CD4-positive, alpha-beta T cell (primary cell): ENCODE measurements at regions not wholly inside any gene's neighbourhood (a gene's known extent, or its start where the extent isn't known, plus 50 kb on each side); places are given as distances from the start of the nearest gene placed in this dataset.

ENCODE experiments used
- ATAC-seq: fragments of 200-7000 bp; cut with Tn5 transposase; one replicate; pipeline ENCODE4 v1.10.0; 2022; ENCODE audit warnings: mild to moderate bottlenecking; ENCODE audit not compliant: poor library complexity
- CTCF ChIA-PET: fragments of 350-600 bp; sonication (Branson Sonifier 250); formaldehyde crosslinking; loops from one replicate; lab custom pipeline; 2021; ENCODE audit warnings: antibody characterized with exemption, inconsistent platforms; lab: Charles Lee
- POLR2A ChIA-PET: fragments of 350-600 bp; sonication (Branson Sonifier 250); formaldehyde crosslinking; loops from one replicate; lab custom pipeline; 2021; ENCODE audit warnings: antibody characterized with exemption, inconsistent platforms; lab: Charles Lee
- DNase-seq, 14 experiments: peaks; one replicate each; pipeline ENCODE4 v3.0.0-alpha.2; 2013 to 2020; ENCODE audit warnings: mixed read lengths in 2 of 14
- H3K27ac ChIP-seq, 2 donors: one replicate each; pipeline versions ENCODE4 v1.5.1 to v1.7.0; 2013; ENCODE audit warnings: low read length in 2 of 2, low read depth in 1 of 2, mild to moderate bottlenecking in 1 of 2
- H3K27me3 ChIP-seq, 2 experiments: 1 replicate in 1 of 2; 2 replicates in 1 of 2; pipeline versions ENCODE4 v1.6.1 to v1.7.0; 2013; ENCODE audit warnings: low read length in 2 of 2, control low read depth in 1 of 2, mild to moderate bottlenecking in 1 of 2, moderate library complexity in 1 of 2; ENCODE audit not compliant: insufficient read depth in 2 of 2, control insufficient read depth in 1 of 2
- H3K36me3 ChIP-seq: one replicate; pipeline ENCODE4 v1.6.1; 2013; ENCODE audit warnings: low read length, control low read depth; ENCODE audit not compliant: insufficient read depth
- H3K4me1 ChIP-seq: one replicate; pipeline ENCODE4 v1.6.1; 2013; ENCODE audit warnings: low read length, control low read depth; ENCODE audit not compliant: insufficient read depth
- H3K4me3 ChIP-seq: one replicate; pipeline ENCODE4 v1.5.1; 2013; ENCODE audit warnings: mild to moderate bottlenecking, low read length, moderate library complexity
- H3K9me3 ChIP-seq, 2 experiments: 1 replicate in 1 of 2; 2 replicates in 1 of 2; pipeline versions ENCODE4 v1.6.1 to v1.7.0; 2013; ENCODE audit warnings: low read length in 2 of 2, mild to moderate bottlenecking in 2 of 2, control low read depth in 1 of 2, moderate library complexity in 1 of 2; ENCODE audit not compliant: control insufficient read depth in 1 of 2, insufficient read depth in 1 of 2
- H3K27ac Mint-ChIP-seq: one replicate; pipeline ENCODE4 v1.8.0; 2020; ENCODE audit warnings: mixed read lengths
- H3K27me3 Mint-ChIP-seq: one replicate; pipeline ENCODE4 v1.8.0; 2021; ENCODE audit warnings: mixed read lengths
- H3K36me3 Mint-ChIP-seq: one replicate; pipeline ENCODE4 v1.8.0; 2021; ENCODE audit warnings: low read depth, mixed read lengths
- H3K4me1 Mint-ChIP-seq: one replicate; pipeline ENCODE4 v1.8.0; 2021; ENCODE audit warnings: low read depth, mixed read lengths
- H3K4me3 Mint-ChIP-seq: one replicate; pipeline ENCODE4 v1.8.0; 2020; ENCODE audit warnings: mild to moderate bottlenecking, mixed read lengths
- H3K9me3 Mint-ChIP-seq: one replicate; pipeline ENCODE4 v1.8.0; 2020; ENCODE audit warnings: mixed read lengths
- CTCF ChIP-seq: fragments of 200-600 bp; IDR thresholded peaks from one replicate; pipeline ENCODE4 v1.8.0; 2022; ENCODE audit warnings: antibody characterized with exemption, mild to moderate bottlenecking
- intact Hi-C, 2 experiments: fragments of 100-400 bp; cut with DNase I in 1 of 2; cut with micrococcal nuclease in 1 of 2; formaldehyde crosslinking; loops; one replicate each; pipeline versions ENCODE4 v1.15.1 to v1.9.0; 2023 to 2025; cut with DNase I, micrococcal nuclease

- no peaks in the 10 kb centered on the region for H3K27me3 ChIP-seq
- H3K27me3 Mint-ChIP-seq, result no peaks in the 10 kb centered on the region
- ChIA-PET POLR2A (no interaction called here), CTCF (no interaction called here)
- no peaks in the 10 kb centered on the region for H3K4me1 Mint-ChIP-seq
- H3K27ac ChIP-seq, result no peak overlapping the region
- ATAC-seq, result no peak
- no peak overlapping the region for H3K4me3 Mint-ChIP-seq
- TF ChIP-seq CTCF, result no peak
- no peaks in the 10 kb centered on the region for H3K36me3 ChIP-seq
- DNase-seq, result no peak
- peaks cover 3% of the 10 kb centered on the region for H3K9me3 Mint-ChIP-seq
- no peak overlapping the region for H3K27ac Mint-ChIP-seq
- no peak overlapping the region for H3K4me3 ChIP-seq
- H3K9me3 ChIP-seq, result no peaks in the 10 kb centered on the region
- intact Hi-C loops, result no loop called here
- H3K36me3 Mint-ChIP-seq, result no peaks in the 10 kb centered on the region
- no peaks in the 10 kb centered on the region for H3K4me1 ChIP-seq
Observed at GRCh38 chr5:167447466-167448375, 843.7 kb upstream of the WWC1 start.

DNA sequence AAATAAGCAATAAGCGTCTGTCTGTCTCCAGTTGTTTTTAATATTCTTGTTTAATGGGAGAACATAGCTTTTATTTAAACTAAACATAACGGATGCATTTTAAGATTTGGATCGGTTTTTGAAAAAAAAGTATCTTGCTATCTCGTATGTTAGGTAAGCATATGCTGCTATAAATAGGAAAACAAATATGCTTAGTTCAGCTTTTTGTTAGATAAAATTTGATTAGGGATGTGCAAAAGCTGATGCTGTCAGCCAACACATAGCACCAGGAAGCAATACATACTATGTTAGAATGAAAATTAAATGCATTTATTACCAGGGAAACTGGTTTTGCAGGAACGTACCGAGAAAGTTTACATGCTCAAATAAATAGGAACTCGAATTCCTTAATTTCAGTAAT lies 843.1 kb upstream of the WWC1 start:
- Histone ChIP-seq H3K27ac (no peak overlapping the region), H3K4me3 (no peak overlapping the region), H3K4me1 (no peaks in the 10 kb centered on the region), H3K36me3 (no peaks in the 10 kb centered on the region), H3K27me3 (no peaks in the 10 kb centered on the region), H3K9me3 (no peaks in the 10 kb centered on the region)
- CTCF ChIA-PET, result no interaction called here
- no peaks in the 10 kb centered on the region for H3K36me3 Mint-ChIP-seq
- H3K9me3 Mint-ChIP-seq, result peaks cover 5% of the 10 kb centered on the region
- H3K27me3 Mint-ChIP-seq, result no peaks in the 10 kb centered on the region
- intact Hi-C loops, result no loop called here
- no peak for DNase-seq
- H3K27ac Mint-ChIP-seq, result no peak overlapping the region
- no peak for TF ChIP-seq CTCF
- no peak overlapping the region for H3K4me3 Mint-ChIP-seq
- ATAC-seq, result no peak
- H3K4me1 Mint-ChIP-seq, result no peaks in the 10 kb centered on the region
- POLR2A ChIA-PET, result no interaction called here

DNA sequence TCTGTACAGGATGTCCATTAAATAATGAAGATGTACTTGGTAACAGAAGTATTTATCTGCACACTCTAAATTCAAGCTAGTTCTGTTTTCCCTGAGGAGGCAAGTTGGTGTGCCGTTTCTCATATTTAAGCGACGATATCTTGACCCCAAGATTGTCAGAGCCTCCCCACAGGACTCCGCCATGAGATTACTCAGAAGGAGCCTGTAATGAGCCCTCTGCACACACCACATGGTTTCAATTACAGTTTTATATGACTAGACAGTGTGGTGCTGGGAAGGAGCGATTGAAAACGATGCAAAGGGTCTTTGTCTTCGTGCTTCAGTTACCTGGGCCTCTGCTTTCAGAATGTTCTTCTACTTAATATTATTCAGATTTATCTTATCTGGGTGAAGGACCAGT lies 840.4 kb upstream of the WWC1 start:
- ATAC-seq (no peak), DNase-seq (no peak)
- H3K27me3 ChIP-seq, result no peaks in the 10 kb centered on the region
- H3K4me1 ChIP-seq, result no peaks in the 10 kb centered on the region
- Mint-ChIP-seq H3K4me3 (no peak overlapping the region), H3K27me3 (no peaks in the 10 kb centered on the region), H3K36me3 (no peaks in the 10 kb centered on the region), H3K9me3 (peaks cover 5% of the 10 kb centered on the region), H3K4me1 (no peaks in the 10 kb centered on the region), H3K27ac (no peak overlapping the region)
- TF ChIP-seq CTCF, result no peak
- no peaks in the 10 kb centered on the region for H3K36me3 ChIP-seq
- H3K27ac ChIP-seq, result no peak overlapping the region
- no peak overlapping the region for H3K4me3 ChIP-seq
- ChIA-PET CTCF (no interaction called here), POLR2A (no interaction called here)
- H3K9me3 ChIP-seq, result no peaks in the 10 kb centered on the region
- intact Hi-C loops, result no loop called here
